Activated naive CD8-positive, alpha-beta T cell treated with anti-CD3 and anti-CD28 coated beads for 36 hours (primary cell): ENCODE measurements at regions not wholly inside any gene's neighbourhood (a gene's known extent, or its start where the extent isn't known, plus 50 kb on each side); places are given as distances from the start of the nearest gene placed in this dataset.
"Not testable (repeated sequence)": the region's sequence is repeated elsewhere in the genome, so short reads cannot be mapped to it uniquely, and the experiment has no call there.

Experiments used
- DNase-seq: peaks from one replicate; pipeline ENCODE4 v3.0.0; 2021
- H3K27ac Mint-ChIP-seq: one replicate; pipeline ENCODE4 v1.8.0; 2022; ENCODE audit warnings: mild to moderate bottlenecking, moderate library complexity, mixed read lengths
- H3K27me3 Mint-ChIP-seq: one replicate; pipeline ENCODE4 v1.8.0; 2022; ENCODE audit warnings: mild to moderate bottlenecking, mixed read lengths
- H3K36me3 Mint-ChIP-seq: one replicate; pipeline ENCODE4 v1.8.0; 2021; ENCODE audit warnings: mild to moderate bottlenecking, mixed read lengths
- H3K4me1 Mint-ChIP-seq: one replicate; pipeline ENCODE4 v1.8.0; 2021; ENCODE audit warnings: mixed read lengths
- H3K4me3 Mint-ChIP-seq: one replicate; pipeline ENCODE4 v1.8.0; 2022; ENCODE audit warnings: mild to moderate bottlenecking, moderate library complexity, mixed read lengths
- H3K9me3 Mint-ChIP-seq: one replicate; pipeline ENCODE4 v1.8.0; 2022; ENCODE audit warnings: mixed read lengths

GRCh38 chr1:80153762-80154161, 1147.2 kb upstream of the ADGRL4 start:
- Mint-ChIP-seq H3K4me1 (no peaks in the 10 kb centered on the region), H3K27me3 (no peaks in the 10 kb centered on the region), H3K27ac (no peak overlapping the region), H3K36me3 (no peaks in the 10 kb centered on the region), H3K9me3 (peaks cover 10% of the 10 kb centered on the region), H3K4me3 (no peak overlapping the region)
- DNase-seq, result no peak

- Mint-ChIP-seq H3K9me3 (peaks cover 21% of the 10 kb centered on the region), H3K4me3 (no peak overlapping the region), H3K27me3 (no peaks in the 10 kb centered on the region), H3K4me1 (no peaks in the 10 kb centered on the region), H3K27ac (no peak overlapping the region), H3K36me3 (no peaks in the 10 kb centered on the region)
- no peak for DNase-seq
Observed at GRCh38 chr1:80143361-80143760, 1136.8 kb upstream of the ADGRL4 start.

GRCh38 chr1:80137946-80138602, 1131.5 kb upstream of the ADGRL4 start:
- not testable (repeated sequence) for H3K4me3 Mint-ChIP-seq, H3K36me3 Mint-ChIP-seq, H3K27me3 Mint-ChIP-seq, H3K27ac Mint-ChIP-seq, H3K4me1 Mint-ChIP-seq, DNase-seq, H3K9me3 Mint-ChIP-seq

- no peaks in the 10 kb centered on the region for H3K4me1 Mint-ChIP-seq
- no peak for DNase-seq
- no peaks in the 10 kb centered on the region for H3K36me3 Mint-ChIP-seq
- H3K9me3 Mint-ChIP-seq, result peaks cover 24% of the 10 kb centered on the region
- no peak overlapping the region for H3K4me3 Mint-ChIP-seq
- H3K27me3 Mint-ChIP-seq, result no peaks in the 10 kb centered on the region
- H3K27ac Mint-ChIP-seq, result no peak overlapping the region
Observed at GRCh38 chr1:80113168-80114038, 1106.9 kb upstream of the ADGRL4 start.

- Mint-ChIP-seq H3K36me3 (no peaks in the 10 kb centered on the region), H3K27ac (no peak overlapping the region), H3K4me1 (no peaks in the 10 kb centered on the region), H3K4me3 (no peak overlapping the region), H3K27me3 (no peaks in the 10 kb centered on the region), H3K9me3 (peaks cover 19% of the 10 kb centered on the region)
- no peak for DNase-seq
Observed at GRCh38 chr1:80101159-80101558, 1094.6 kb upstream of the ADGRL4 start.

GRCh38 chr1:80099713-80100112, 1093.2 kb upstream of the ADGRL4 start:
- Mint-ChIP-seq H3K9me3 (peaks cover 21% of the 10 kb centered on the region), H3K4me1 (no peaks in the 10 kb centered on the region), H3K27me3 (no peaks in the 10 kb centered on the region), H3K36me3 (no peaks in the 10 kb centered on the region), H3K27ac (no peak overlapping the region), H3K4me3 (no peak overlapping the region)
- no peak for DNase-seq

GRCh38 chr1:80085067-80085466, 1078.5 kb upstream of the ADGRL4 start:
- DNase-seq, result no peak
- Mint-ChIP-seq H3K4me1 (no peaks in the 10 kb centered on the region), H3K27me3 (no peaks in the 10 kb centered on the region), H3K36me3 (no peaks in the 10 kb centered on the region), H3K27ac (no peak overlapping the region), H3K9me3 (peaks cover 3% of the 10 kb centered on the region), H3K4me3 (no peak overlapping the region)

GRCh38 chr1:80083892-80084291, 1077.4 kb upstream of the ADGRL4 start:
- H3K4me3 Mint-ChIP-seq, result no peak overlapping the region
- no peak overlapping the region for H3K27ac Mint-ChIP-seq
- DNase-seq, result no peak
- H3K4me1 Mint-ChIP-seq, result no peaks in the 10 kb centered on the region
- no peaks in the 10 kb centered on the region for H3K36me3 Mint-ChIP-seq
- H3K9me3 Mint-ChIP-seq, result peaks cover 3% of the 10 kb centered on the region
- H3K27me3 Mint-ChIP-seq, result no peaks in the 10 kb centered on the region

- Mint-ChIP-seq H3K36me3 (no peaks in the 10 kb centered on the region), H3K27me3 (no peaks in the 10 kb centered on the region), H3K9me3 (no peaks in the 10 kb centered on the region), H3K4me3 (no peak overlapping the region), H3K4me1 (no peaks in the 10 kb centered on the region), H3K27ac (no peak overlapping the region)
- DNase-seq, result no peak
Observed at GRCh38 chr1:80076469-80076868, 1069.9 kb upstream of the ADGRL4 start.

- Mint-ChIP-seq H3K27me3 (no peaks in the 10 kb centered on the region), H3K4me1 (no peaks in the 10 kb centered on the region), H3K4me3 (no peak overlapping the region), H3K9me3 (no peaks in the 10 kb centered on the region), H3K36me3 (no peaks in the 10 kb centered on the region), H3K27ac (no peak overlapping the region)
- DNase-seq, result no peak
Observed at GRCh38 chr1:80075351-80075750, 1068.8 kb upstream of the ADGRL4 start.

GRCh38 chr1:80072563-80072962, 1066.0 kb upstream of the ADGRL4 start:
- Mint-ChIP-seq H3K9me3 (peaks cover 1% of the 10 kb centered on the region), H3K4me1 (no peaks in the 10 kb centered on the region), H3K27ac (no peak overlapping the region), H3K27me3 (no peaks in the 10 kb centered on the region), H3K36me3 (no peaks in the 10 kb centered on the region), H3K4me3 (no peak overlapping the region)
- no peak for DNase-seq

- H3K9me3 Mint-ChIP-seq, result peaks cover 1% of the 10 kb centered on the region
- H3K27me3 Mint-ChIP-seq, result no peaks in the 10 kb centered on the region
- H3K36me3 Mint-ChIP-seq, result no peaks in the 10 kb centered on the region
- H3K27ac Mint-ChIP-seq, result no peak overlapping the region
- no peaks in the 10 kb centered on the region for H3K4me1 Mint-ChIP-seq
- DNase-seq, result no peak
- H3K4me3 Mint-ChIP-seq, result no peak overlapping the region
Observed at GRCh38 chr1:80066060-80066459, 1059.5 kb upstream of the ADGRL4 start.

- Mint-ChIP-seq H3K36me3 (no peaks in the 10 kb centered on the region), H3K27ac (no peak overlapping the region), H3K4me3 (no peak overlapping the region), H3K4me1 (no peaks in the 10 kb centered on the region), H3K9me3 (peaks cover 1% of the 10 kb centered on the region), H3K27me3 (no peaks in the 10 kb centered on the region)
- no peak for DNase-seq
Observed at GRCh38 chr1:80064524-80064923, 1058.0 kb upstream of the ADGRL4 start.

- no peaks in the 10 kb centered on the region for H3K9me3 Mint-ChIP-seq
- no peak overlapping the region for H3K27ac Mint-ChIP-seq
- DNase-seq, result no peak
- H3K4me1 Mint-ChIP-seq, result no peaks in the 10 kb centered on the region
- H3K4me3 Mint-ChIP-seq, result no peak overlapping the region
- H3K36me3 Mint-ChIP-seq, result no peaks in the 10 kb centered on the region
- no peaks in the 10 kb centered on the region for H3K27me3 Mint-ChIP-seq
Observed at GRCh38 chr1:80059940-80060339, 1053.4 kb upstream of the ADGRL4 start.

GRCh38 chr1:80056179-80056578, 1049.6 kb upstream of the ADGRL4 start:
- H3K27me3 Mint-ChIP-seq, result no peaks in the 10 kb centered on the region
- DNase-seq, result no peak
- no peaks in the 10 kb centered on the region for H3K36me3 Mint-ChIP-seq
- H3K4me3 Mint-ChIP-seq, result no peak overlapping the region
- no peak overlapping the region for H3K27ac Mint-ChIP-seq
- H3K9me3 Mint-ChIP-seq, result peaks cover 4% of the 10 kb centered on the region
- H3K4me1 Mint-ChIP-seq, result no peaks in the 10 kb centered on the region

- Mint-ChIP-seq H3K27ac (no peak overlapping the region), H3K4me1 (no peaks in the 10 kb centered on the region), H3K27me3 (no peaks in the 10 kb centered on the region), H3K36me3 (no peaks in the 10 kb centered on the region), H3K4me3 (no peak overlapping the region), H3K9me3 (peaks cover 6% of the 10 kb centered on the region)
- no peak for DNase-seq
Observed at GRCh38 chr1:80054129-80054528, 1047.6 kb upstream of the ADGRL4 start.
